Gastroesophageal sphincter (tissue), 4 donors: ENCODE measurements at regions not wholly inside any gene's neighbourhood (a gene's known extent, or its start where the extent isn't known, plus 50 kb on each side); places are given as distances from the start of the nearest gene placed in this dataset.

Experiments used
- ATAC-seq: fragments of 150-250 bp; one replicate; pipeline ENCODE4 v1.9.1; 2016; ENCODE audit warnings: mild to moderate bottlenecking, moderate library complexity
- H3K27ac ChIP-seq, 4 donors: fragments of 200-600 bp; sonication (generic) in 3 of 4; 1 replicate in 3 of 4; 2 replicates in 1 of 4; pipeline ENCODE4 v1.5.1; 2016 to 2019
- H3K27me3 ChIP-seq: fragments of 200-600 bp; sonication (generic); one replicate; pipeline ENCODE4 v1.5.1; 2019
- H3K36me3 ChIP-seq, 2 donors: fragments of 200-600 bp; sonication (generic); one replicate each; pipeline ENCODE4 v1.5.1; 2019; ENCODE audit warnings: control low read depth in 1 of 2
- H3K4me1 ChIP-seq, 3 donors: fragments of 200-600 bp; sonication (generic); 1 replicate in 2 of 3; 2 replicates in 1 of 3; pipeline ENCODE4 v1.5.1; 2016 to 2019; ENCODE audit warnings: control low read depth in 2 of 3
- H3K4me3 ChIP-seq, 2 donors: fragments of 200-600 bp; sonication (generic); one replicate each; pipeline ENCODE4 v1.5.1; 2019; ENCODE audit warnings: mild to moderate bottlenecking in 1 of 2, moderate library complexity in 1 of 2
- H3K9me3 ChIP-seq, 3 donors: fragments of 200-600 bp; sonication (generic); one replicate each; pipeline ENCODE4 v1.5.1; 2017 to 2019; ENCODE audit warnings: control low read depth in 2 of 3
- CTCF ChIP-seq, 4 experiments: fragments of 200-600 bp in 2 of 4; fragments of 450-650 bp in 2 of 4; sonication (generic) in 1 of 4; IDR thresholded peaks; one replicate each; pipeline ENCODE4 v1.5.1; 2017 to 2019; ENCODE audit warnings: antibody characterized with exemption in 4 of 4, mild to moderate bottlenecking in 2 of 4, moderate library complexity in 2 of 4
- EP300 ChIP-seq: sonication (generic); formaldehyde crosslinking; IDR thresholded peaks from one replicate; pipeline ENCODE4 v1.6.1; 2017; ENCODE audit warnings: antibody characterized with exemption, mild to moderate bottlenecking
- POLR2A ChIP-seq, 2 donors: fragments of 450-650 bp; IDR thresholded peaks; one replicate each; pipeline ENCODE4 v1.6.1; 2017; ENCODE audit warnings: antibody characterized with exemption in 2 of 2, mild to moderate bottlenecking in 2 of 2, moderate library complexity in 1 of 2
- POLR2AphosphoS5 ChIP-seq: sonication (generic); formaldehyde crosslinking; IDR thresholded peaks from one replicate; pipeline ENCODE4 v1.6.1; 2017; ENCODE audit warnings: antibody characterized with exemption
- WGBS, 2 donors: methylation state at CpG; one replicate each; pipeline ENCODE4 v1.1.5; 2018; ENCODE audit warnings: low coverage in 1 of 2; 5-methylcytosine and 5-hydroxymethylcytosine counted together

- no peak for TF ChIP-seq POLR2A (IDR thresholded peaks at IDR 0.05)
- TF ChIP-seq POLR2AphosphoS5, result no peak
- no peak for TF ChIP-seq CTCF (IDR thresholded peaks at IDR 0.05)
- TF ChIP-seq EP300, result no peak
- 88 to 100% methylated on average over 1 of the region's 1 CpG for WGBS, 2 donors
- H3K4me1 ChIP-seq, result peaks cover 0 to 8% (median 0%) of the 10 kb centered on the region in 3 donors
- H3K36me3 ChIP-seq, result no peaks in the 10 kb centered on the region
- ATAC-seq, result no peak
- H3K27ac ChIP-seq, result no peak overlapping the region
- no peaks in the 10 kb centered on the region for H3K9me3 ChIP-seq
- H3K27me3 ChIP-seq, result peaks cover 34% of the 10 kb centered on the region
- H3K4me3 ChIP-seq, result no peak overlapping the region
Measured at GRCh38 chr10:116792817-116793216, 50.5 kb upstream of the HSPA12A start.

- H3K27ac ChIP-seq, result no peak overlapping the region
- no peaks in the 10 kb centered on the region for H3K4me1 ChIP-seq
- peaks cover 47% of the 10 kb centered on the region for H3K27me3 ChIP-seq
- ATAC-seq, result no peak
- no peaks in the 10 kb centered on the region for H3K36me3 ChIP-seq
- H3K4me3 ChIP-seq, result no peak overlapping the region
- no peaks in the 10 kb centered on the region for H3K9me3 ChIP-seq
- 48 to 100% methylated on average over 1 to 3 of the region's 5 CpGs for WGBS, 2 donors
- TF ChIP-seq POLR2AphosphoS5, result no peak
- no peak for TF ChIP-seq EP300
- no peak for TF ChIP-seq CTCF (IDR thresholded peaks at IDR 0.05)
- TF ChIP-seq POLR2A (IDR thresholded peaks at IDR 0.05), result no peak
Measured at GRCh38 chr10:116796469-116796868, 52.8 kb upstream of the ENO4 start.

GRCh38 chr10:116796910-116797513 is 52.3 kb upstream of the ENO4 start:
- WGBS, 2 donors, result 8 to 15% methylated on average over 2 to 5 of the region's 9 CpGs
- no peak overlapping the region for H3K4me3 ChIP-seq
- H3K27me3 ChIP-seq, result peaks cover 42% of the 10 kb centered on the region
- no peaks in the 10 kb centered on the region for H3K9me3 ChIP-seq
- no peaks in the 10 kb centered on the region for H3K36me3 ChIP-seq
- peak; percentile 50 for ATAC-seq
- H3K27ac ChIP-seq, result no peak overlapping the region
- TF ChIP-seq CTCF (IDR thresholded peaks at IDR 0.05), result peak in 3 of 4 experiments; percentile 74 to 89 (median 83)
- no peak for TF ChIP-seq POLR2AphosphoS5
- no peaks in the 10 kb centered on the region for H3K4me1 ChIP-seq

- no peaks in the 10 kb centered on the region for H3K9me3 ChIP-seq
- ATAC-seq, result no peak
- no peak overlapping the region for H3K27ac ChIP-seq
- H3K36me3 ChIP-seq, result no peaks in the 10 kb centered on the region
- peaks cover 50% of the 10 kb centered on the region for H3K27me3 ChIP-seq
- no peak overlapping the region for H3K4me3 ChIP-seq
- WGBS, 2 donors, result 50 to 79% methylated on average over 1 to 5 of the region's 6 CpGs
- TF ChIP-seq POLR2A (IDR thresholded peaks at IDR 0.05) (no peak), EP300 (no peak), POLR2AphosphoS5 (no peak), CTCF (IDR thresholded peaks at IDR 0.05) (no peak)
- no peaks in the 10 kb centered on the region for H3K4me1 ChIP-seq
Measured at GRCh38 chr10:116798859-116799258, 50.4 kb upstream of the ENO4 start.
